ENCODE measurements at regions not wholly inside any gene's neighbourhood (a gene's known extent, or its start where the extent isn't known, plus 50 kb on each side); places are given as distances from the start of the nearest gene placed in this dataset.

GRCh38 chr14:98280436-98280835, 991.6 kb downstream of the BCL11B start:
- Histone ChIP-seq H3K4me1 (ENCODE audit: control insufficient read depth in 1 of 2, insufficient read depth in 2 of 2, low read depth in 1 of 2, low read length in 1 of 2) (no peaks in the 10 kb centered on the region), H3K9me3 (no peaks in the 10 kb centered on the region), H3K36me3 (replicated peaks in 1 of 2; ENCODE audit: control insufficient read depth in 1 of 2, insufficient read depth in 2 of 2, low read length in 1 of 2) (no peaks in the 10 kb centered on the region), H3K79me2 (ENCODE audit: insufficient read depth) (no peaks in the 10 kb centered on the region), H3K9me2 (no peaks in the 10 kb centered on the region), H3K27ac (ENCODE audit: low read depth in 2 of 2, low read length in 1 of 2) (no peak overlapping the region), H3K9ac (no peak overlapping the region), H3K4me3 (ENCODE audit: low read depth in 2 of 2, low read length in 1 of 2) (no peak overlapping the region), H2AFZ (ENCODE audit: low read depth) (no peak overlapping the region), H3K27me3 (ENCODE audit: insufficient read depth) (no peaks in the 10 kb centered on the region), H3K4me2 (no peak overlapping the region), H3F3A (replicated peaks; ENCODE audit: insufficient read depth) (no peaks in the 10 kb centered on the region), H4K20me1 (ENCODE audit: insufficient read depth) (no peaks in the 10 kb centered on the region)
- POLR2A ChIA-PET, result no interaction called here
- CTCF ChIA-PET, result no interaction called here
- 2% methylated on average over 3 of the region's 5 CpGs for WGBS (ENCODE audit: low lambda C conversion rate)
- DNase-seq, result no peak
- TF ChIP-seq FOXJ3 (CRISPR knock-in tag; IDR thresholded peaks at IDR 0.05), result no peak
- TF ChIP-seq SMC3 (IDR thresholded peaks at IDR 0.05; ENCODE audit: low read depth, low read length), result no peak
- TF ChIP-seq IRF3 (IDR thresholded peaks at IDR 0.05; ENCODE audit: low read depth, low read length), result no peak
- no peak for TF ChIP-seq MEF2A (IDR thresholded peaks at IDR 0.05; ENCODE audit: borderline replicate concordance, low read depth)
- no peak for TF ChIP-seq USF2 (IDR thresholded peaks at IDR 0.05; ENCODE audit: borderline replicate concordance, low read depth, low read length)

- WGBS (ENCODE audit: low lambda C conversion rate), result 6% methylated on average over 6 of the region's 6 CpGs
- TF ChIP-seq RFX5 (IDR thresholded peaks at IDR 0.05; ENCODE audit: low read length), result no peak
- TF ChIP-seq CTCF (IDR thresholded peaks at IDR 0.05), result no peak
- no peak for TF ChIP-seq ZBTB33 (IDR thresholded peaks at IDR 0.05; ENCODE audit: borderline replicate concordance, low read depth)
- TF ChIP-seq MEF2A (IDR thresholded peaks at IDR 0.05; ENCODE audit: borderline replicate concordance, low read depth), result no peak
- no peak for TF ChIP-seq MXI1 (IDR thresholded peaks at IDR 0.05; ENCODE audit: low read depth, low read length)
- TF ChIP-seq TCF12 (IDR thresholded peaks at IDR 0.05), result no peak
- no peak for TF ChIP-seq GATA2 (CRISPR knock-in tag; IDR thresholded peaks at IDR 0.05)
Observed at GRCh38 chr14:98288825-98289224, 983.2 kb downstream of the BCL11B start.

More at GRCh38 chr14:98288825-98289224, 983.2 kb downstream of the BCL11B start:
- Histone ChIP-seq H3K4me1 (ENCODE audit: control insufficient read depth in 1 of 2, insufficient read depth in 2 of 2, low read depth in 1 of 2, low read length in 1 of 2) (no peaks in the 10 kb centered on the region), H4K20me1 (ENCODE audit: insufficient read depth) (no peaks in the 10 kb centered on the region), H3K9me2 (no peaks in the 10 kb centered on the region), H3K4me2 (no peak overlapping the region), H3K4me3 (ENCODE audit: low read depth in 2 of 2, low read length in 1 of 2) (no peak overlapping the region), H3K27ac (ENCODE audit: low read depth in 2 of 2, low read length in 1 of 2) (no peak overlapping the region), H3K9me3 (no peaks in the 10 kb centered on the region), H3K9ac (no peak overlapping the region), H3K36me3 (replicated peaks in 1 of 2; ENCODE audit: control insufficient read depth in 1 of 2, insufficient read depth in 2 of 2, low read length in 1 of 2) (no peaks in the 10 kb centered on the region), H3K79me2 (ENCODE audit: insufficient read depth) (no peaks in the 10 kb centered on the region), H3K27me3 (ENCODE audit: insufficient read depth) (no peaks in the 10 kb centered on the region), H2AFZ (ENCODE audit: low read depth) (no peak overlapping the region), H3F3A (replicated peaks; ENCODE audit: insufficient read depth) (no peaks in the 10 kb centered on the region)
- DNase-seq, result no peak
- CTCF ChIA-PET, result no interaction called here
- POLR2A ChIA-PET, result no interaction called here

All from SK-N-SH (cell line).